ENCODE measurements at regions not wholly inside any gene's neighbourhood (a gene's known extent, or its start where the extent isn't known, plus 50 kb on each side); places are given as distances from the start of the nearest gene placed in this dataset.

DNA sequence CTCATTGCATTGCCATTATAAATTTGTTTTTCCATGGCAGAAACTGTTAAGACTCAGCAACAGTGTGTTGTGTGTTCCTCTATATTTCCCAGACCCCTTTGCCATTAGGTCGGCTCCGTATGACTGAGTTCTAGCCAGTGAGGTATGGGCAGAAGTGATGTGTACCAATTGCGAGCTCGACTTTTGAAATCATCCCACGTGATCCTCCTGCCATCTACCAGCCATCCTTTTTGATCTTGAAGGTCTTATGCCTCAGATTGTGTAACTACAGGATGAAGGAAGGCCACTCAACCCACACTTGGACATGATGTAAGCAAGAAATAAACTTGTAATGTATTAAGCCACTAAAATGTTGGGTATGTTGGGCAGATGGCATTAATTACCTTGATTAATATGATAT is 562.3 kb downstream of the PDCD6IP start:
- TF ChIP-seq, protein P1, sequence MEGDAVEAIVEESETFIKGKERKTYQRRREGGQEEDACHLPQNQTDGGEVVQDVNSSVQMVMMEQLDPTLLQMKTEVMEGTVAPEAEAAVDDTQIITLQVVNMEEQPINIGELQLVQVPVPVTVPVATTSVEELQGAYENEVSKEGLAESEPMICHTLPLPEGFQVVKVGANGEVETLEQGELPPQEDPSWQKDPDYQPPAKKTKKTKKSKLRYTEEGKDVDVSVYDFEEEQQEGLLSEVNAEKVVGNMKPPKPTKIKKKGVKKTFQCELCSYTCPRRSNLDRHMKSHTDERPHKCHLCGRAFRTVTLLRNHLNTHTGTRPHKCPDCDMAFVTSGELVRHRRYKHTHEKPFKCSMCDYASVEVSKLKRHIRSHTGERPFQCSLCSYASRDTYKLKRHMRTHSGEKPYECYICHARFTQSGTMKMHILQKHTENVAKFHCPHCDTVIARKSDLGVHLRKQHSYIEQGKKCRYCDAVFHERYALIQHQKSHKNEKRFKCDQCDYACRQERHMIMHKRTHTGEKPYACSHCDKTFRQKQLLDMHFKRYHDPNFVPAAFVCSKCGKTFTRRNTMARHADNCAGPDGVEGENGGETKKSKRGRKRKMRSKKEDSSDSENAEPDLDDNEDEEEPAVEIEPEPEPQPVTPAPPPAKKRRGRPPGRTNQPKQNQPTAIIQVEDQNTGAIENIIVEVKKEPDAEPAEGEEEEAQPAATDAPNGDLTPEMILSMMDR (IDR thresholded peaks at IDR 0.05) = no peak
- TF ChIP-seq POLR2A (IDR thresholded peaks at IDR 0.05) = no peak
